SK-N-SH (cell line): ENCODE measurements at regions not wholly inside any gene's neighbourhood (a gene's known extent, or its start where the extent isn't known, plus 50 kb on each side); places are given as distances from the start of the nearest gene placed in this dataset.

Source experiments
- CTCF ChIP-seq: fragments of 200-600 bp; sonication (generic); IDR thresholded peaks from 2 replicates; pipeline ENCODE4 v1.6.1; 2017; ENCODE audit warnings: antibody characterized with exemption, mild to moderate bottlenecking, moderate library complexity
- IRF3 ChIP-seq: fragments of 150-350 bp; IDR thresholded peaks from 2 replicates; pipeline ENCODE4 v1.6.1; 2016; ENCODE audit warnings: mild to moderate bottlenecking, low read depth, low read length
- NFIC ChIP-seq: IDR thresholded peaks from 2 replicates; pipeline ENCODE4 v1.4.0; 2012; ENCODE audit warnings: borderline replicate concordance
- NRF1 ChIP-seq: IDR thresholded peaks from 2 replicates; pipeline ENCODE4 v1.6.1; 2012; ENCODE audit warnings: low read depth, mild to moderate bottlenecking, low read length
- YY1 ChIP-seq: IDR thresholded peaks from 2 replicates; pipeline ENCODE4 v1.4.0; 2012; ENCODE audit warnings: low read depth, mild to moderate bottlenecking

- no peak for TF ChIP-seq IRF3
- no peak for TF ChIP-seq NRF1
- TF ChIP-seq CTCF, result no peak
- TF ChIP-seq NFIC, result no peak
- no peak for TF ChIP-seq YY1
Observed at GRCh38 chr1:188218289-188218688, 1389.5 kb downstream of the PLA2G4A start.
